ENCODE measurements at regions not wholly inside any gene's neighbourhood (a gene's known extent, or its start where the extent isn't known, plus 50 kb on each side); places are given as distances from the start of the nearest gene placed in this dataset.
"Not testable (repeated sequence)": the region's sequence is repeated elsewhere in the genome, so short reads cannot be mapped to it uniquely, and the experiment has no call there.

- DNase-seq (ENCODE audit: insufficient read length, low spot score) (no peak), FAIRE-seq (no peak)
Measured at GRCh38 chr2:121061633-121062032, 223.4 kb downstream of the TFCP2L1 start.

GRCh38 chr2:121063471-121063870 lies 221.5 kb downstream of the TFCP2L1 start:
- FAIRE-seq (no peak), DNase-seq (ENCODE audit: insufficient read length, low spot score) (no peak)

GRCh38 chr2:121064186-121064585 lies 220.8 kb downstream of the TFCP2L1 start:
- FAIRE-seq (no peak), DNase-seq (ENCODE audit: insufficient read length, low spot score) (no peak)

GRCh38 chr2:121065239-121065638 lies 219.8 kb downstream of the TFCP2L1 start:
- no peak for DNase-seq (ENCODE audit: insufficient read length, low spot score)
- FAIRE-seq: no peak

GRCh38 chr2:121066526-121066925 lies 218.5 kb downstream of the TFCP2L1 start:
- DNase-seq (ENCODE audit: insufficient read length, low spot score): no peak

GRCh38 chr2:121068851-121069250 lies 216.2 kb downstream of the TFCP2L1 start:
- DNase-seq (ENCODE audit: insufficient read length, low spot score) (no peak), FAIRE-seq (no peak)

More at GRCh38 chr2:121066526-121066925, 218.5 kb downstream of the TFCP2L1 start:
- FAIRE-seq: no peak

- FAIRE-seq (no peak), DNase-seq (ENCODE audit: insufficient read length, low spot score) (no peak)
Measured at GRCh38 chr2:121069434-121069969, 215.5 kb downstream of the TFCP2L1 start.

GRCh38 chr2:121070061-121070460 lies 214.9 kb downstream of the TFCP2L1 start:
- not testable (repeated sequence) for DNase-seq (ENCODE audit: insufficient read length, low spot score); FAIRE-seq

- no peak for FAIRE-seq
- peak; percentile 70 for DNase-seq (ENCODE audit: insufficient read length, low spot score)
Measured at GRCh38 chr2:121071034-121071504, 213.9 kb downstream of the TFCP2L1 start.

GRCh38 chr2:121072784-121073183 lies 212.2 kb downstream of the TFCP2L1 start:
- DNase-seq (ENCODE audit: insufficient read length, low spot score) (no peak), FAIRE-seq (no peak)

GRCh38 chr2:121073320-121074210 lies 211.4 kb downstream of the TFCP2L1 start:
- FAIRE-seq: peak; percentile 96

GRCh38 chr2:121074293-121074932 lies 210.6 kb downstream of the TFCP2L1 start:
- FAIRE-seq (no peak), DNase-seq (ENCODE audit: insufficient read length, low spot score) (no peak)

More at GRCh38 chr2:121073320-121074210, 211.4 kb downstream of the TFCP2L1 start:
- DNase-seq (ENCODE audit: insufficient read length, low spot score): no peak

- FAIRE-seq (peak; percentile 9), DNase-seq (ENCODE audit: insufficient read length, low spot score) (peak; percentile 82)
Measured at GRCh38 chr2:121075006-121075551, 209.9 kb downstream of the TFCP2L1 start.

GRCh38 chr2:121075641-121076497 lies 209.1 kb downstream of the TFCP2L1 start:
- no peak for FAIRE-seq
- DNase-seq (ENCODE audit: insufficient read length, low spot score): no peak

- DNase-seq (ENCODE audit: insufficient read length, low spot score): no peak
Measured at GRCh38 chr2:121076498-121076820, 208.5 kb downstream of the TFCP2L1 start.

GRCh38 chr2:121076885-121077549 lies 208.0 kb downstream of the TFCP2L1 start:
- DNase-seq (ENCODE audit: insufficient read length, low spot score): peak; percentile 65
- peak; percentile 74 for FAIRE-seq

More at GRCh38 chr2:121076498-121076820, 208.5 kb downstream of the TFCP2L1 start:
- no peak for FAIRE-seq

- DNase-seq (ENCODE audit: insufficient read length, low spot score) (no peak), FAIRE-seq (no peak)
Measured at GRCh38 chr2:121078899-121079298, 206.1 kb downstream of the TFCP2L1 start.

- peak; percentile 67 for DNase-seq (ENCODE audit: insufficient read length, low spot score)
Measured at GRCh38 chr2:121080013-121080772, 204.8 kb downstream of the TFCP2L1 start.

GRCh38 chr2:121081701-121082100 lies 203.3 kb downstream of the TFCP2L1 start:
- FAIRE-seq (no peak), DNase-seq (ENCODE audit: insufficient read length, low spot score) (no peak)

More at GRCh38 chr2:121080013-121080772, 204.8 kb downstream of the TFCP2L1 start:
- no peak for FAIRE-seq

Measured in HTR-8/SVneo (cell line).